ENCODE measurements at regions not wholly inside any gene's neighbourhood (a gene's known extent, or its start where the extent isn't known, plus 50 kb on each side); places are given as distances from the start of the nearest gene placed in this dataset.

- TF ChIP-seq EP300 (IDR thresholded peaks at IDR 0.05) (no peak), POLR2A (IDR thresholded peaks at IDR 0.05) (no peak)
These were observed 77.9 kb upstream of the RAB27B start for GRCh38 chr18:54750350-54750749.

All from stomach (tissue), 4 donors.